ENCODE measurements at regions not wholly inside any gene's neighbourhood (a gene's known extent, or its start where the extent isn't known, plus 50 kb on each side); places are given as distances from the start of the nearest gene placed in this dataset.

DNA sequence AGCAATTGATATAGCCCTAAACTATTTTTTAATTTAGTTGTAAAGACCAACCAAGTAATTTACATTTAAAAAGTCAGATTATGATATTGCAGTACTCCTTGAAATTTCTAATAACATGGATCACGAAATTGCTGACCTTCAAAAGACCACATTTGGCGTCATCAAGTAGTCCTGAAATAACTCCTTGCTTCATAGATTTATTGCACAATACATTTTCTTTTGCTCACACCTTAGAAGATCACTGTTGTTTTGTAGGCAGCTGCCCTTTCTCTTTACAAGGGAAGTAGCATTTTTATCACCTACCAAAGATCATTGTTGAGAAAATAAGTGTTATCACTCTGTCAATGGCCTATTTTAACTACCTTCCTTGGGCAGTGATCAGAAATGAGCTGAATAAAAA, 815.8 kb downstream of the METTL15 start:
- TF ChIP-seq, protein P1, sequence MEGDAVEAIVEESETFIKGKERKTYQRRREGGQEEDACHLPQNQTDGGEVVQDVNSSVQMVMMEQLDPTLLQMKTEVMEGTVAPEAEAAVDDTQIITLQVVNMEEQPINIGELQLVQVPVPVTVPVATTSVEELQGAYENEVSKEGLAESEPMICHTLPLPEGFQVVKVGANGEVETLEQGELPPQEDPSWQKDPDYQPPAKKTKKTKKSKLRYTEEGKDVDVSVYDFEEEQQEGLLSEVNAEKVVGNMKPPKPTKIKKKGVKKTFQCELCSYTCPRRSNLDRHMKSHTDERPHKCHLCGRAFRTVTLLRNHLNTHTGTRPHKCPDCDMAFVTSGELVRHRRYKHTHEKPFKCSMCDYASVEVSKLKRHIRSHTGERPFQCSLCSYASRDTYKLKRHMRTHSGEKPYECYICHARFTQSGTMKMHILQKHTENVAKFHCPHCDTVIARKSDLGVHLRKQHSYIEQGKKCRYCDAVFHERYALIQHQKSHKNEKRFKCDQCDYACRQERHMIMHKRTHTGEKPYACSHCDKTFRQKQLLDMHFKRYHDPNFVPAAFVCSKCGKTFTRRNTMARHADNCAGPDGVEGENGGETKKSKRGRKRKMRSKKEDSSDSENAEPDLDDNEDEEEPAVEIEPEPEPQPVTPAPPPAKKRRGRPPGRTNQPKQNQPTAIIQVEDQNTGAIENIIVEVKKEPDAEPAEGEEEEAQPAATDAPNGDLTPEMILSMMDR (IDR thresholded peaks at IDR 0.05; ENCODE audit: insufficient read depth, missing control alignments) = no peak
- FAIRE-seq (no peak), DNase-seq (ENCODE audit: insufficient read length, low spot score) (no peak)

DNA sequence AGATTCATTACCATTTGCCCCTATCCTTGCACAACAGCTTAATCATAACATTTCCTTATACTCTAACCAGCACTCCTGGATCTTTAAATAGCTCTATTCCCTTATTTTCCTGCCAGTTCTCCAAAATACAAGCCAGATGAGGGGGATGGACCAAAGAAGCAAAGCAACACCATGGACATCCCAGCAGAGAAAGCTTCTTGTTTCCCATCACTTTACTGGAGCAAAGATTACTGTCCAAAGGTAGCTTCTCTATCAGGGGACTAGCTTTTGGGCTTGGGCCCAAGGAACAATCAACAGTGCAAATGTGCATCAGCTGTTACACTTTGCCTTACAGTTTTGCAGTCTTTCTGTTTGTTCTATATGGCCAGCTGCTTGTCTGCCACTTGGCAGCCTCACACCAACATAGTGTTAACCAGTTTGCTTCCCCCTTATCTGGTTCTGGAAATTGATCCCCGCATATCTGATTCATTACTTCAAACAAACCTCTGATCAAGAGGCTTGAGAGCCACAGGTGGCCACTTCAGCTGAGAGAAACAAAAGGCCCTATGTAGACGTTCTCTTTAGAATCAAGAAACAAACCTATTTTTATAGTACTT, 814.3 kb downstream of the METTL15 start:
- FAIRE-seq (no peak), DNase-seq (ENCODE audit: insufficient read length, low spot score) (no peak)
- TF ChIP-seq, protein P1 (IDR thresholded peaks at IDR 0.05; ENCODE audit: insufficient read depth, missing control alignments) = no peak

DNA sequence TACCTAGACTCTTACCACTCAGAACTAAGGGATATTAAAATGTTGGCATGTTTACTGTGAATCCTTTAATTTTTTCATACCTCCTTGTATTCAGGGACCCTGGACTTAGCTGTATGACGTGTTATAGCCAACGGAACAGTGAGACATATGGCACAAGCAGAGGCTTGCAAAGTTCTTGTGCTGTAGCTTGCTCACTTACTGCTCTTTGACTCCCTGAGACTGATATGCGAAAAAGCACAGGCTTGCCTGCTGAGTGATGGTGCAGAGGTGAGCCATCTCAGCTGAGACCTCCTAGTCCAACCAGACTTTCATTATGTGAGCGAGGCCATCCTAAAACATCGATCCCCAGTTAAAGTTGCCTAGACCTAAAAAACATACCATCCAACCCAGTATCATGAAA, 811.0 kb downstream of the METTL15 start:
- TF ChIP-seq, protein P1 (IDR thresholded peaks at IDR 0.05; ENCODE audit: insufficient read depth, missing control alignments) = no peak
- DNase-seq (ENCODE audit: insufficient read length, low spot score) (no peak), FAIRE-seq (no peak)

DNA sequence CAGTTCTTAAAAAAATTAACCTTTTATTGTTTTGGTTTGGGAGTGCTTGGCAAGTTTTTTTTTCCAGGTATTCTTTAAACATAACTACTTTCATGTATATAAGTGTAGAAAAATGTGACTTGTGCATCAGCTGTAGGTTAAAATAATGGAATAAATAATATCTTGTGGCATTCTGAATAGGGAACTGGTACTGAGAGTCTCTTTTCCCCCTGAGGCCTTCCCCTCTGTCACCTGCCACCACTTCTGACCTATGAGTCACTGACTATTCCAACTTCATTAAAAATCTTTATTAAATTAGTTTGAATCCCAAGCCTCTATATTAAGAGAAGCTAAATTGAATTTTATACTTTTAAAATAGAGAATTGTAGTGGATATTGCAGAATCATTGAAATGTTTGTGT, 805.7 kb downstream of the METTL15 start:
- FAIRE-seq (no peak), DNase-seq (ENCODE audit: insufficient read length, low spot score) (no peak)
- TF ChIP-seq, protein P1 (IDR thresholded peaks at IDR 0.05; ENCODE audit: insufficient read depth, missing control alignments) = no peak

DNA sequence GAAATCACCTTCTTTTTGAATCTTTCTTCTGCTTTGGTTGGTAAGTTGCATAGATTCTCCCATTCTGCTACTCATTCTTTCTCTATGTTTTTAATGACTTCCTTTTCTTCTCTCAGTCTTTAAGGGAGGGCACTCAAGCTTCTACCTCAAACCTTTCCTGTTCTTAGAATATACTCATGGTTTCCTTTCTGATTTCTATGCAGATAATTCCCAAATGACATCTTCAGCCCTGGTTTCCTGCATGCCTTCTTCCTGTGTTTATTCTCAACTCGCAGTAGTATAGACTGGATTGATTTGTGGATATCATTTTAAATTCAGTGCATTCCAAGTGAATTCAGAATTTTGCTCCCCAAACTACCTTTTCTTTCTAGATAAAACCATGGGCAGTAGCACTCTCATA, 803.6 kb downstream of the METTL15 start:
- TF ChIP-seq, protein P1 (IDR thresholded peaks at IDR 0.05; ENCODE audit: insufficient read depth, missing control alignments) = no peak
- no peak for DNase-seq (ENCODE audit: insufficient read length, low spot score)
- no peak for FAIRE-seq

DNA sequence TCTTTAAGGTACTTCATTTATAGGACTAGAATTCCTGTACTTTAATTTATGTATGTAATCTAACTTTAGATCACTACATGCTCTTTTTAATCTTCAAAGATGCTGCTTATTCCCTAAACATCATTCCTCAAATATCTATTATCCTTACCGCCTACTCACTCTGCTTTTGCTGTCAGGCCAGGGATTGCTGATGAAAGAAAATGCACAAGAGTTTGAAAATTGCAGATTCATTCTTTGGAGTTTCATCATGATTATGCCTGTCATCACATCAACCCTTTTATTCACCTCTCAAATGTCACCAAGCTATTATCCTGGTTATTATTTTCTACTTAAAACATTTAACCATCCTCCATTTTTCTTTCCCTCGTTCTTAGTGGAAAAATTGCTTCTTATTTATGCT, 802.7 kb downstream of the METTL15 start:
- FAIRE-seq = peak; percentile 38
- TF ChIP-seq, protein P1 (IDR thresholded peaks at IDR 0.05; ENCODE audit: insufficient read depth, missing control alignments) = no peak
- no peak for DNase-seq (ENCODE audit: insufficient read length, low spot score)

DNA sequence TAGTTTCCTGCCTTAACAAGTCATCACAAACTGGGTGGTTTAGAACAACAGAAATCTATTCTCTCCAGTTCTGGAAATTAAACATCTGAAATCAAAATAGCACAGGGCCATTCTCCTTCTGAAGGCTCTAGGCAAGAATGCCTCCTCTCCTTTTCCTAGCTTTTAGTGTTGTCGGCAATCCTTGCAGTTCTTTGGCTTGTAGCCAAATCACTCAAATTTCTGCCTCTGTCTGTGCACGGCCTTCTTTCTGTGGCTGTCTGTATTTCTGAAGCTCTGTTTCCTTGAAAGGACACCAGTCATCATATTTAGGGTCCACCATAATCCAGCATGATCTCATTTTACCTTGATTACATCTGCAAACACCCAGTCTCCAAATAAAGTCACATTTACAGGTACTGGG, 795.5 kb downstream of the METTL15 start:
- no peak for FAIRE-seq
- TF ChIP-seq, protein P1 (IDR thresholded peaks at IDR 0.05; ENCODE audit: insufficient read depth, missing control alignments) = no peak

More for the DNA sequence above, 795.5 kb downstream of the METTL15 start:
- no peak for DNase-seq (ENCODE audit: insufficient read length, low spot score)

Data from D721Med (cell line).